Activated B cell treated with CpG ODN at 0.5 μM for 24 hours (primary cell): ENCODE measurements at regions not wholly inside any gene's neighbourhood (a gene's known extent, or its start where the extent isn't known, plus 50 kb on each side); places are given as distances from the start of the nearest gene placed in this dataset.

Experiments used
- ATAC-seq: fragments of 200-7000 bp; cut with Tn5 transposase; one replicate; pipeline ENCODE4 v1.10.0; 2021; ENCODE audit warnings: low read depth, mild to moderate bottlenecking, moderate library complexity
- CTCF ChIA-PET: fragments of 350-600 bp; sonication (Branson Sonifier 250); formaldehyde crosslinking; loops from one replicate; lab custom pipeline; 2021; ENCODE audit warnings: antibody characterized with exemption; lab: Charles Lee
- POLR2A ChIA-PET: fragments of 350-600 bp; sonication (Branson Sonifier 250); formaldehyde crosslinking; loops from one replicate; lab custom pipeline; 2021; ENCODE audit warnings: antibody characterized with exemption; lab: Charles Lee
- DNase-seq: peaks from one replicate; pipeline ENCODE4 v3.0.0; 2022
- H3K27ac Mint-ChIP-seq: one replicate; pipeline ENCODE4 v1.8.0; 2020; ENCODE audit warnings: mixed read lengths
- H3K27me3 Mint-ChIP-seq: one replicate; pipeline ENCODE4 v1.8.0; 2021; ENCODE audit warnings: mixed read lengths
- H3K36me3 Mint-ChIP-seq: one replicate; pipeline ENCODE4 v1.8.0; 2021; ENCODE audit warnings: low read depth, mixed read lengths
- H3K4me1 Mint-ChIP-seq: one replicate; pipeline ENCODE4 v1.8.0; 2021; ENCODE audit warnings: mixed read lengths
- H3K4me3 Mint-ChIP-seq: one replicate; pipeline ENCODE4 v1.8.0; 2020; ENCODE audit warnings: mild to moderate bottlenecking, mixed read lengths
- H3K9me3 Mint-ChIP-seq: one replicate; pipeline ENCODE4 v1.8.0; 2020; ENCODE audit warnings: mixed read lengths
- CTCF ChIP-seq: fragments of 200-600 bp; IDR thresholded peaks from one replicate; pipeline ENCODE4 v1.8.0; 2022; ENCODE audit warnings: antibody characterized with exemption, mild to moderate bottlenecking
- intact Hi-C: fragments of 100-400 bp; cut with micrococcal nuclease; formaldehyde crosslinking; loops from one replicate; pipeline ENCODE4 v1.15.1; 2024

DNA sequence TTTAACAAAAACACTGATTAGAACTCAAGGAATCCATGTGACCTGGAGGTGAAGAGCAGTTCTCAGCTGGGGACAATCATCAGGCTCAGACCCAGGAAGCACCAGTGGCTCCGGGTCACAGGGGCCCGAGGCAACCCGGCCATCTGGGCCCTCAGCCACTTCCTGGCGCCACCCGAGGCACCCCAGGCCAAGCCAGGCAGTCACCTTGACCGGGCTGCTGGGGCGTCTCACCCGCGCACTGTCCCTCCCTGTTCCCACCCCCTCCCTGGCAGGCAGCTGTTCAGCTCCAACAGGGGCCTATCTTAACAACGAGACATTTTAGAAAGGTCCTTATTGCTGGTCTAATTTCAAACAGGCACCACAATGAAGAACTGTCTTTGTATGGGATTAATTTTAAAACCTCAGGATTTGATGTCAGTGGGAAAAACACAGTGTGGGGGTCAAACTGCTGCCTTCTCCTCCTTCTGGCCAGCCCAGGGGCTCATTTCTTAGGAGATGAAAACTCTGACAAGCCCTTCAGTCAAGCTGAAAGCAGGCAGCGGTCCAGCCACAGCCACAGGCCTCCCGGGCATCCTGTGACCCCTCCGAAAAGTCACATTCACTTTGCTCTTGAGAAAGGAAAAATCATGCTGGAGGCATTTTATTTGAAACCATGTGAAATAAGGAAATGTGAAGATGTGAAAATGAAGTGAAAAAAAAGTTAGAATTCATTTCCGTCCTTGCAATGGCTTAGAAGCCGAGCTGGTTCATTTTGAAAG is 83.3 kb downstream of the KCTD15 start:
- Mint-ChIP-seq H3K36me3 (no peaks in the 10 kb centered on the region), H3K27me3 (peaks cover 16% of the 10 kb centered on the region), H3K9me3 (no peaks in the 10 kb centered on the region), H3K27ac (no peak overlapping the region), H3K4me1 (peaks cover 2% of the 10 kb centered on the region), H3K4me3 (no peak overlapping the region)
- CTCF ChIA-PET, result no interaction called here
- no peak for ATAC-seq
- intact Hi-C loops, result no loop called here
- DNase-seq, result no peak
- POLR2A ChIA-PET, result no interaction called here
- no peak for TF ChIP-seq CTCF

GRCh38 chr19:33883859-33884519 is 87.3 kb downstream of the KCTD15 start:
- Mint-ChIP-seq H3K27me3 (peaks cover 21% of the 10 kb centered on the region), H3K27ac (no peak overlapping the region), H3K36me3 (no peaks in the 10 kb centered on the region), H3K9me3 (no peaks in the 10 kb centered on the region), H3K4me3 (no peak overlapping the region), H3K4me1 (peaks cover 2% of the 10 kb centered on the region)
- DNase-seq, result no peak
- POLR2A ChIA-PET, result interaction anchor here (0.6 kb wide), 1 partner anchor 50 kb away, joined by 4 read pairs; no protein-coding TSS in a partner anchor
- no peak for ATAC-seq
- intact Hi-C loops, result no loop called here
- CTCF ChIA-PET, result no interaction called here
- no peak for TF ChIP-seq CTCF

DNA sequence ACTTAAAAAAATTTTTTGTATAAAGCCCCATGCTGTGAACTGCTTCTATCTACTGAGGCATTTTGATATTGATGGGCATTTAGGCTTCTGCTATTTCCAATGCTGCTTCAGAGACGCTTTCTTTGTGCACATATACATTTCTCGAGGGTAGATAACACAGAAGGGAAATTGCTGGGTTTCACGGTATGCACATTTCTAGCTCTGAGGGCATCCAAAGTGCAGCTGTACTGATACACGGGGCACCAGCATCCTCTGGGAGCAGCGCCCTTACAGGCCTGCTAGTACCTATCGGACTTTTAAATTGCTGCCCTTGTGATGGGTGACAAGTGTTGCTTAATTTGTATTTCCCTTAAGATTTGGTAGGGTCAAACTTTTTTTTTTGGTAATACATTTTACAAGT is 88.6 kb downstream of the KCTD15 start:
- Mint-ChIP-seq H3K9me3 (no peaks in the 10 kb centered on the region), H3K4me3 (no peak overlapping the region), H3K27me3 (peaks cover 21% of the 10 kb centered on the region), H3K36me3 (no peaks in the 10 kb centered on the region), H3K27ac (no peak overlapping the region), H3K4me1 (peaks cover 2% of the 10 kb centered on the region)
- POLR2A ChIA-PET, result no interaction called here
- CTCF ChIA-PET, result no interaction called here
- intact Hi-C loops, result no loop called here
- no peak for TF ChIP-seq CTCF
- no peak for DNase-seq
- no peak for ATAC-seq

DNA sequence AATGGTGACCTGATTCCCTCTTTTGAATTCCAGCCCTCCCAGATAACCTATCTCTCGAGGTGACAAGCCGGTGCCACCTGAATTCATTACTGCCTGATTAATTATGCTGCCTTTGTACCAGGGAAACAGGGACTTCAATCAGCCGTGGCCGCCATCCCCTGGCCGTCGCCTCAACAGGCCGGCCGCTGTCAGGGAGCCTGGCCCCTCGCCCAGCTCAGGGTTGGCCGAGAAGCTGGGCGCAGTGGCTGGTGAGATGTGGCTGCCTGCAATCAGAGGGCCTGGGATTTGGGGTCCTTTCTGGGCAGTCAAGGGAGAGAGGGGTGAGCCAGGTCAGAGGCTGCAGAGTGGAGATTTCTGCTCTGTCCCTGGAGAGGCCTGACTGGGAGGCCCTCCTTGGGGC is 91.2 kb downstream of the KCTD15 start:
- no peak overlapping the region for H3K27ac Mint-ChIP-seq
- TF ChIP-seq CTCF, result no peak
- DNase-seq (no peak), ATAC-seq (no peak)
- peaks cover 2% of the 10 kb centered on the region for H3K4me1 Mint-ChIP-seq
- ChIA-PET POLR2A (no interaction called here), CTCF (no interaction called here)
- H3K27me3 Mint-ChIP-seq, result peaks cover 21% of the 10 kb centered on the region
- H3K9me3 Mint-ChIP-seq, result no peaks in the 10 kb centered on the region
- H3K4me3 Mint-ChIP-seq, result no peak overlapping the region
- H3K36me3 Mint-ChIP-seq, result no peaks in the 10 kb centered on the region
- intact Hi-C loops, result no loop called here

DNA sequence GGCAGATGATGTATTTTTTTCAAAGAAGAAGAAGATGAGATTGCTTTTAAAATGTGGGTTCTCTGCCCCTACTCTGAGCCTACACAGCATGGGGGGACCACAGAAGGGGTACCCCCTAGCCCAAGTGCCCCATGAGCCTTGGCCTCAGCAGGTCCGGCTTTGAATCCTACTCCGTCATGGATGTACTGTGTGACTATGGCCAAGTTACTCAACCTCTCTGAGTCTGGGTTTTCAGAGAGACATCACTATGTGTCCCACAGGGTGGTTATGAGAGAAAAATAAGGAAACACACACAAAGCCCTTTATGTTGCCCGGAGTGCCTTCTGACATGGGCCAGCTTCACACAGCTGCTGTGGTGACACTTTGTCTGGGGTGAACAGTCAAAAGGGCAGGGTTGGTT is 92.0 kb downstream of the KCTD15 start:
- CTCF ChIA-PET, result no interaction called here
- Mint-ChIP-seq H3K27me3 (peaks cover 17% of the 10 kb centered on the region), H3K36me3 (no peaks in the 10 kb centered on the region), H3K4me1 (peaks cover 2% of the 10 kb centered on the region), H3K4me3 (no peak overlapping the region), H3K9me3 (no peaks in the 10 kb centered on the region), H3K27ac (no peak overlapping the region)
- intact Hi-C loops, result no loop called here
- ATAC-seq, result no peak
- POLR2A ChIA-PET, result no interaction called here
- no peak for TF ChIP-seq CTCF
- DNase-seq, result no peak
